GM18498 (cell line): ENCODE measurements at regions not wholly inside any gene's neighbourhood (a gene's known extent, or its start where the extent isn't known, plus 50 kb on each side); places are given as distances from the start of the nearest gene placed in this dataset.

Experiments used
- ATAC-seq: cut with Tn5 transposase; IDR thresholded peaks from one replicate; pipeline ENCODE4 v1.9.1; 2021; ENCODE audit warnings: mild to moderate bottlenecking, moderate library complexity; ENCODE audit not compliant: unreplicated experiment

GRCh38 chr16:64184156-64184555, 937.7 kb downstream of the CDH11 start:
- ATAC-seq = no peak

DNA sequence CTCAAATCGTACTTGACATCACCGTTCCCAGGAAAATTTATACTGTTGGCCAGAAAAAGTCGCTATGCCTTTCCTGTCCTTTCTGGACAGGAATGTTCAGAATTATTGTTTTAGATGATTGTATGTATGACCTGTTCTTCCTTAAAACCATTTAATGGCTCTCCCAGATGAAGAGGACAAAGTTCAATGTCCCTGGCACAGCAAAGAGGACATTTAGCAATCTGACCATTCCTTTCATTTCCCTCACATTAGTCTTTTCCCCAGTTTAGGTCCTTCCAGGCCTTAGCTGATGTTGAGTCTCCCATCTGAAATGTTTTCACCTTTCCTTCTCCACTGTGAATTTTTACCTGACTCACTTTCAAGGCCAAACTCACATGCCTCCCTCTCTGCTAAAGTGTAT, 938.9 kb downstream of the CDH11 start:
- no peak for ATAC-seq

GRCh38 chr16:64181271-64181925, 940.5 kb downstream of the CDH11 start:
- ATAC-seq = no peak

GRCh38 chr16:64180136-64180900, 941.5 kb downstream of the CDH11 start:
- no peak for ATAC-seq

- ATAC-seq = no peak
Measured at GRCh38 chr16:64174327-64174726, 947.5 kb downstream of the CDH11 start.

DNA sequence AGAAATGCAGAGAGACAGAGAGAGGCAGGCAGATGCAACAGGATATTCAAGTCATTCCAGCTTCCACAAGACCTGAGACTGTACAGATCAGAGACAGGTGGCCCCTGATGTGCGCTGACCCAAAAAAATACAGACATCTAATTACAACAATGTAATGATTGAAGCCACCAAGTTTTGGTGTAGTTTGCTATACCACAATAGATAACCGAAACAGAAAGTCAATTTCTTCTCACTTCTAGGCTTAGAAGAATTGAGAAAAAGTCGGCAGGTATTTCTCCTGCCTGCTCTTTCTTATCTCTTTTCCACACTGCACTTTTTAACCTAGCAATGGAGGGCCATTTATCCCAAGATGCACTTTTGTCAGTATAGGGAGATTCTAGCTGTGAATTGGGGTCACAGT, 949.2 kb downstream of the CDH11 start:
- no peak for ATAC-seq

GRCh38 chr16:64172226-64172625, 949.6 kb downstream of the CDH11 start:
- ATAC-seq = no peak

DNA sequence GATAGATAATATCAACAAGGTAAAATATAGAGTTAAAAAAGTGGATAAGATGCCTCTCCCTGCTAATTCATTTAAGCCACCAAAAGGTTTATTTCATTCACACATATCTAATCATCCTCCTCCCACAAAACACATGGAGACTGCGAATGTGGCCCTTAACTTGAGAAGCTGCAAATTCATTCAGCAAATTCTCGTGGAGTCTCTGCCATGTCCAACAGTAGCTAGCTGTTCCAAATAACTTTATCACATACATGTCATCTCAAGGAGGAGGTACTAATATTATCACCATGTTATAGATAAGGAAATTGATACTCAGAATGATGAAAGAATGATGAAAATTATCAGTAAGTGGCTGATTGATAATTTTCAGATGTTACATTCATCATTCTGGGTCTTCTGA, 950.2 kb downstream of the CDH11 start:
- no peak for ATAC-seq

DNA sequence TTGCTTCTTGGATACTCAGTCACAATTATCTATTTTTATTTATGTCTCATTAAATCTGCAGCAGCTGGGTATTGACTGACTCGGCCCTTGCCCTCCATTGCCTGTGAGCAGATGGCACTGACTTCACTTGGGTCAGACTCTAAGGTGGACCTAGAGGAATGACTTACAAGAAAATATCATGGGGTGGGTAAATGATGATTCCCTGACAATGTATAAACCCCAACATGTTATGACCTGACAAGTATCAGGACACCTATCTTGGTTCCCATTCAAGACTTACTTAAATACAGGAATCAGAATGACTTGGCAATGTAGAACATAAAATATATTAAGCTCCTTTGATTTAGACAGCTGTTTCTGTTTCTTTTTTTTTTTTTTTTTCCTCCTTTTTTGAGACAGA, 953.5 kb downstream of the CDH11 start:
- no peak for ATAC-seq

GRCh38 chr16:64167936-64168335, 953.9 kb downstream of the CDH11 start:
- no peak for ATAC-seq

GRCh38 chr16:64165368-64165767, 956.5 kb downstream of the CDH11 start:
- no peak for ATAC-seq

GRCh38 chr16:64162613-64163375, 959.1 kb downstream of the CDH11 start:
- no peak for ATAC-seq

DNA sequence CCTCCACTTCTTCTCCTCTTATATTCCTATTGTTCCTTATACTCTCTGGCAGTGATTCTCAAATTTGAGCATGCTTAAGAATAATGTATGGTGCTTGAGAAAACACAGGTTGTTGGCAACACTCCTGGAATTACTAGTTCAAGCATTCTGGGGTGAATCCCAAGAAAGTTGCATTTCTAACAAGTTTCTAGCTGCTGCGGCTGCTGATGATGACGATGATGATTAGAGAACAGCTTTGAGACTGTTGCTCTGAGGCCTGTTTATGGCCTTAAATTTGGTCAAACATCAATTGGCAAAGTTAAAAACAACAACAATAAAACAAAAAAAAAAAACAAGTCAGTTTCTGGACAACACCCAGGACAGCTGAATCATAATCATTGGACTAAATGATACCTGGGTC, 961.9 kb downstream of the CDH11 start:
- no peak for ATAC-seq

DNA sequence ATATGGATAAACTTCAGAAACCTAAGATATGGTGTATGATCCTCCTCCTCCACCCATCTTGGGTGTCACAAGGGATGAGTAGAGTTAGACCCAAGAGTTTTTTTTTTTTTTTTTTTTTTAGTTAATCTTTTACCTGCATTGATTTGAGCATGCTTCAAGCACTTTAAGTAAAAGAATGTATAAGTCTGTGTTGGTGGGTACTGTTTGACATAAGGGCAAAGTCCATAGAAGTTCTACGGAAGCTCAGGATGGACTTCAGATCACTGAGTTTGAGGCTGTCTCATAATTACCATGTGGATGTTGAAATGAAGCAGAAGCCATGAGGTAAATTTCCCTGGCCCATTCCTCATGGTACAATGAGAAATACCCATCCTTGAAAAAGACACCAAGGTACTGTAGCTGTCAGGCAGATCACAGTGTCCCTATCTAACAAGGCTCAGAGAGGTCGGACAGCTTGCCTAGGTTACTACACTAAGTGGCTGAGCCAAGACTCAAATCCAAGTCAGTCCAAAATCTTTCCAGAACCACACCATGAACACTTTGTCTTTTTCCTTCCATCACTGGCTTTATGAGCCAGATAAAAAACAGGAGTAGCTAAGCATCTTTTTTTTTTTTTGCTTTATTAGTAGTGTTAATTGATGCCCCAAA, 962.8 kb downstream of the CDH11 start:
- ATAC-seq = no peak

GRCh38 chr16:64153718-64154117, 968.1 kb downstream of the CDH11 start:
- no peak for ATAC-seq

GRCh38 chr16:64151990-64152767, 969.7 kb downstream of the CDH11 start:
- no peak for ATAC-seq

DNA sequence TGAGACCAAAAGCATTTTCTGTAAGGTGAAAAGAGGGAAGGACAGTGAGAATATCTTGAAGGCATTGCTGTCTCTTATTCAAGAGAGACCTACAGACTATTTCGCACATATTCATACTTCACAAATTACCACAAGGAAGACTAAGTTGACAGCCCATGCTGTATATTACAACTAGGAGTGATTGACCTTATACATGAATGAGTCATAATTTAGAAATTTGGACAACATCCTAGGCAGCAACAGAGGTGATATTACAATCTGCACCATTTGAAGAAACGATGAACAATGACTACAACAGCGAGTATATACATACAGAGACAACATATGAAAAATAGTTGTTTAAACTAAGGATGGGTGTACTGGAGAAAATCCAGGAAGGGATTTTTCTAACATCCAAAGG, 971.7 kb downstream of the CDH11 start:
- no peak for ATAC-seq

- ATAC-seq = no peak
Measured at GRCh38 chr16:64149756-64150155, 972.1 kb downstream of the CDH11 start.

DNA sequence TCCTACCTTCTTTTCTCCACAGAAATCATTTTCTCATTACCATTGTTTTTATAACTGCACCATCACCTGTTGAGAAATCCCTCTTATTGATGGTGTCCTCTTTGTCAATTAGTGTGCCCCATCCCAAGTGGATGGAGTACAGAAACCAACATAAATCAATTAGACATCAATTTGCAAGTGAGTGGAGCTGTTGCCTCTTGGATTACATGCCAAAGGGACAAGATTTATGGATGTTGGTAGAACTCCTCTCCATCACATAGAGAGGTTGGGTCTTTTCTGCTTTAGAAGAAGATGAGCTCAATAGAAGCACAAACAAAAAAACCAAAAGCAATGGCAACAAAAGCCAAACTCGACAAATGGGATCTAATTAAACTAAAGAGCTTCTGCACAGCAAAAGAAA, 973.5 kb downstream of the CDH11 start:
- ATAC-seq = no peak

GRCh38 chr16:64147941-64148340, 973.9 kb downstream of the CDH11 start:
- ATAC-seq = no peak

DNA sequence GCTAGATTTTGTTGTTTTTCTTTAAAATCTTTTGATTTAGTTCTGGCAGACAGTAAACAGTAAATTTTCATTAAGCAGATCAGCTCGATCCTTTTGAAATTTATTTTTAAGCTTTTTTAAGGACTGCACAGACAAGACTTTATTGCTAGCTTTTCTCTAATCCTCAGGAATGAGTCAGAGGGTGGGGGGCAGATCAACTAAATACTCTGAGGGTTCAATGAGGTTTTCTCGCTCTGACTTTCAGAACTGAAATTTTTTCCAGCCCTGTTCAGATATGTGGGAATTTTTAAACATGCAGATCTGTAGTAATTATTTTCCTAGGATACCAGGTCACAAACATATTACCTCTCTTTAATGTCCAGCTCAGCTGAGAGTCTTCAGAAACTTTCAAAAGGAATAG, 977.2 kb downstream of the CDH11 start:
- no peak for ATAC-seq
